HEK293T (cell line): ENCODE measurements at regions not wholly inside any gene's neighbourhood (a gene's known extent, or its start where the extent isn't known, plus 50 kb on each side); places are given as distances from the start of the nearest gene placed in this dataset.

Source experiments
- CTCF ChIA-PET: fragments of 350-600 bp; formaldehyde crosslinking; extraction: SDS; loops from one replicate; lab custom pipeline; 2021; ENCODE audit warnings: antibody characterized with exemption, inconsistent platforms; lab: Yijun Ruan, JAX
- POLR2A ChIA-PET: fragments of 350-600 bp; formaldehyde crosslinking; extraction: SDS; loops from one replicate; lab custom pipeline; 2020; ENCODE audit warnings: antibody characterized with exemption, inconsistent platforms; lab: Yijun Ruan, JAX
- DNase-seq: peaks from one replicate; pipeline ENCODE4 v3.0.0; 2012; ENCODE audit warnings: mixed read lengths; ENCODE audit errors: extremely low spot score
- ARNT ChIP-seq: fragments of 450-650 bp; IDR thresholded peaks from 2 replicates; pipeline ENCODE4 v1.6.1; 2017; ENCODE audit warnings: mild to moderate bottlenecking
- BHLHE40 ChIP-seq: fragments of 450-650 bp; IDR thresholded peaks from 2 replicates; pipeline ENCODE4 v1.6.1; 2016; ENCODE audit warnings: mild to moderate bottlenecking, moderate library complexity, borderline replicate concordance
- CTBP1 ChIP-seq: fragments of 450-650 bp; IDR thresholded peaks from 2 replicates; pipeline ENCODE4 v1.6.1; 2016; ENCODE audit warnings: borderline replicate concordance
- ELF4 ChIP-seq: fragments of 450-650 bp; IDR thresholded peaks from 2 replicates; pipeline ENCODE4 v1.6.1; 2017; ENCODE audit warnings: antibody characterized with exemption
- FOXA1 ChIP-seq: fragments of 450-650 bp; IDR thresholded peaks from 2 replicates; pipeline ENCODE4 v1.6.1; 2016; ENCODE audit warnings: mild to moderate bottlenecking
- FOXK2 ChIP-seq: fragments of 450-650 bp; IDR thresholded peaks from 2 replicates; pipeline ENCODE4 v1.6.1; 2016; ENCODE audit warnings: mild to moderate bottlenecking
- FOXM1 ChIP-seq: fragments of 450-650 bp; IDR thresholded peaks from 2 replicates; pipeline ENCODE4 v1.6.1; 2017; ENCODE audit warnings: mild to moderate bottlenecking, borderline replicate concordance
- HDGF ChIP-seq: fragments of 450-650 bp; IDR thresholded peaks from 2 replicates; pipeline ENCODE4 v1.6.1; 2017; ENCODE audit warnings: antibody characterized with exemption, borderline replicate concordance
- L3MBTL2 ChIP-seq: fragments of 450-650 bp; conservative IDR thresholded peaks from 2 replicates; pipeline ENCODE4 v1.6.1; 2016; ENCODE audit warnings: mild to moderate bottlenecking
- LEF1 ChIP-seq: fragments of 450-650 bp; IDR thresholded peaks from 2 replicates; pipeline ENCODE4 v1.6.1; 2017; ENCODE audit warnings: mild to moderate bottlenecking, borderline replicate concordance
- NFRKB ChIP-seq: fragments of 450-650 bp; IDR thresholded peaks from 2 replicates; pipeline ENCODE4 v1.6.1; 2016; ENCODE audit warnings: mild to moderate bottlenecking, moderate library complexity
- PKNOX1 ChIP-seq: fragments of 450-650 bp; IDR thresholded peaks from 2 replicates; pipeline ENCODE4 v1.6.1; 2016
- SP1 ChIP-seq: fragments of 450-650 bp; IDR thresholded peaks from 2 replicates; pipeline ENCODE4 v1.6.1; 2017
- SUZ12 ChIP-seq: fragments of 450-650 bp; IDR thresholded peaks from 2 replicates; pipeline ENCODE4 v1.6.1; 2016; ENCODE audit warnings: mild to moderate bottlenecking
- TARDBP ChIP-seq: fragments of 450-650 bp; IDR thresholded peaks from 2 replicates; pipeline ENCODE4 v1.6.1; 2016
- ZNF384 ChIP-seq: fragments of 450-650 bp; IDR thresholded peaks from 2 replicates; pipeline ENCODE4 v1.6.1; 2016

GRCh38 chr6:140546640-140547039 is 1172.2 kb upstream of the CITED2 start:
- POLR2A ChIA-PET: no interaction called here
- no peak for TF ChIP-seq LEF1
- DNase-seq: no peak
- CTCF ChIA-PET: no interaction called here

GRCh38 chr6:140544431-140544830 is 1170.0 kb upstream of the CITED2 start:
- no peak for DNase-seq
- TF ChIP-seq BHLHE40 (no peak), HDGF (no peak)
- CTCF ChIA-PET: no interaction called here
- POLR2A ChIA-PET: no interaction called here

GRCh38 chr6:140542863-140543262 is 1168.4 kb upstream of the CITED2 start:
- DNase-seq: no peak

GRCh38 chr6:140541288-140541687 is 1166.8 kb upstream of the CITED2 start:
- ChIA-PET CTCF (interaction anchor here (0.6 kb wide), 1 partner anchor 1448 kb away, joined by 3 read pairs; no protein-coding TSS in a partner anchor), POLR2A (no interaction called here)
- no peak for DNase-seq
- TF ChIP-seq ARNT (no peak), HDGF (no peak), ZNF384 (no peak), NFRKB (no peak), L3MBTL2 (no peak), SP1 (no peak), ELF4 (no peak), FOXA1 (no peak), LEF1 (no peak), FOXK2 (no peak), FOXM1 (no peak), BHLHE40 (no peak), SUZ12 (no peak), CTBP1 (no peak)

More at GRCh38 chr6:140542863-140543262, 1168.4 kb upstream of the CITED2 start:
- POLR2A ChIA-PET: no interaction called here
- TF ChIP-seq FOXM1 (no peak), ZNF384 (no peak), HDGF (no peak), SP1 (no peak), BHLHE40 (no peak), ELF4 (no peak)
- CTCF ChIA-PET: interaction anchor here (0.5 kb wide), 1 partner anchor 953 kb away, joined by 3 read pairs; no protein-coding TSS in a partner anchor

GRCh38 chr6:140540743-140541142 is 1166.3 kb upstream of the CITED2 start:
- POLR2A ChIA-PET: no interaction called here
- CTCF ChIA-PET: no interaction called here
- TF ChIP-seq SUZ12 (no peak), TARDBP (no peak), ELF4 (no peak), HDGF (no peak), SP1 (no peak), FOXA1 (no peak), BHLHE40 (no peak), ARNT (no peak), ZNF384 (no peak), LEF1 (no peak)
- DNase-seq: no peak

- TF ChIP-seq BHLHE40 (no peak), HDGF (no peak), SUZ12 (no peak), CTBP1 (no peak), NFRKB (no peak), ARNT (no peak), TARDBP (no peak), L3MBTL2 (no peak), ELF4 (no peak), ZNF384 (no peak), SP1 (no peak), FOXA1 (no peak)
- CTCF ChIA-PET: interaction anchor here (0.7 kb wide), 1 partner anchor 11 kb away, joined by 3 read pairs; no protein-coding TSS in a partner anchor
- POLR2A ChIA-PET: no interaction called here
- DNase-seq: no peak
Observed at GRCh38 chr6:140538926-140539325, 1164.5 kb upstream of the CITED2 start.

- TF ChIP-seq NFRKB (no peak), CTBP1 (no peak), BHLHE40 (no peak), HDGF (no peak), ARNT (no peak), FOXA1 (no peak), LEF1 (no peak), TARDBP (no peak), SP1 (no peak), FOXK2 (no peak), SUZ12 (no peak), ZNF384 (no peak), PKNOX1 (no peak), L3MBTL2 (no peak)
- peak; percentile 18 for DNase-seq
- CTCF ChIA-PET: no interaction called here
- POLR2A ChIA-PET: no interaction called here
Observed at GRCh38 chr6:140537834-140538705, 1163.6 kb upstream of the CITED2 start.

- ChIA-PET CTCF (no interaction called here), POLR2A (no interaction called here)
- DNase-seq: no peak
- TF ChIP-seq BHLHE40 (no peak), L3MBTL2 (peak; percentile 38; the same call in 1 of the 2 replicates)
Observed at GRCh38 chr6:140537211-140537610, 1162.8 kb upstream of the CITED2 start.
